Peyer's patch (tissue), 4 donors: ENCODE measurements at regions not wholly inside any gene's neighbourhood (a gene's known extent, or its start where the extent isn't known, plus 50 kb on each side); places are given as distances from the start of the nearest gene placed in this dataset.

Experiments
- CTCF ChIP-seq, 6 experiments: fragments of 450-650 bp in 4 of 6; fragments of 200-600 bp in 2 of 6; sonication (generic) in 1 of 6; IDR thresholded peaks; one replicate each; pipeline ENCODE4 v1.5.1; 2017 to 2019; ENCODE audit warnings: antibody characterized with exemption in 6 of 6, mild to moderate bottlenecking in 3 of 6, moderate library complexity in 1 of 6
- POLR2A ChIP-seq, 2 donors: fragments of 450-650 bp; IDR thresholded peaks; one replicate each; pipeline ENCODE4 v1.5.1; 2017; ENCODE audit warnings: antibody characterized with exemption in 2 of 2, mild to moderate bottlenecking in 2 of 2, moderate library complexity in 2 of 2

- TF ChIP-seq CTCF (IDR thresholded peaks at IDR 0.05), result no peak
- no peak for TF ChIP-seq POLR2A (IDR thresholded peaks at IDR 0.05)
Observed at GRCh38 chr7:46847126-46847525, 734.8 kb downstream of the TNS3 start.
